ENCODE measurements at regions not wholly inside any gene's neighbourhood (a gene's known extent, or its start where the extent isn't known, plus 50 kb on each side); places are given as distances from the start of the nearest gene placed in this dataset.

- no peak for TF ChIP-seq EZH2phosphoT487 (IDR thresholded peaks at IDR 0.05; ENCODE audit: low read depth)
- no peak for TF ChIP-seq CTCF (IDR thresholded peaks at IDR 0.05; ENCODE audit: low read depth, low read length)
- Histone ChIP-seq H3K36me3 (replicated peaks; ENCODE audit: low read depth, low read length) (peaks cover 20% of the 10 kb centered on the region), H3K4me1 (ENCODE audit: low read length) (peaks cover 14% of the 10 kb centered on the region), H3K27ac (ENCODE audit: low read length) (no peak overlapping the region), H4K20me1 (ENCODE audit: insufficient read depth, low read length) (peaks cover 60% of the 10 kb centered on the region), H3K4me2 (ENCODE audit: low read length) (no peak overlapping the region), H3K27me3 (ENCODE audit: low read depth, low read length) (no peaks in the 10 kb centered on the region), H3K79me2 (ENCODE audit: low read length) (peaks cover 96% of the 10 kb centered on the region), H2AFZ (ENCODE audit: low read depth, low read length) (no peak overlapping the region), H3K4me3 (ENCODE audit: low read length) (no peak overlapping the region), H3K9ac (ENCODE audit: low read length) (no peak overlapping the region), H3K9me3 (ENCODE audit: insufficient read depth, low read length) (no peaks in the 10 kb centered on the region)
These were observed 138.9 kb downstream of the HAUS1 start for GRCh38 chr18:46243095-46243494.

- no peaks in the 10 kb centered on the region for H3K9me3 ChIP-seq (ENCODE audit: insufficient read depth, low read length)
- H3K27me3 ChIP-seq (ENCODE audit: low read depth, low read length): no peaks in the 10 kb centered on the region
- no peak for TF ChIP-seq EZH2phosphoT487 (IDR thresholded peaks at IDR 0.05; ENCODE audit: low read depth)
- no peak for TF ChIP-seq CTCF (IDR thresholded peaks at IDR 0.05; ENCODE audit: low read depth, low read length)
- no peak overlapping the region for H3K27ac ChIP-seq (ENCODE audit: low read length)
- peaks cover 62% of the 10 kb centered on the region for H4K20me1 ChIP-seq (ENCODE audit: insufficient read depth, low read length)
- no peak overlapping the region for H3K9ac ChIP-seq (ENCODE audit: low read length)
- no peak overlapping the region for H3K4me3 ChIP-seq (ENCODE audit: low read length)
- H3K36me3 ChIP-seq (replicated peaks; ENCODE audit: low read depth, low read length): peaks cover 19% of the 10 kb centered on the region
- H3K4me2 ChIP-seq (ENCODE audit: low read length): no peak overlapping the region
- H3K79me2 ChIP-seq (ENCODE audit: low read length): peaks cover 96% of the 10 kb centered on the region
- peaks cover 19% of the 10 kb centered on the region for H3K4me1 ChIP-seq (ENCODE audit: low read length)
- H2AFZ ChIP-seq (ENCODE audit: low read depth, low read length): no peak overlapping the region
These were observed 139.5 kb downstream of the HAUS1 start for GRCh38 chr18:46243673-46244072.

DNA sequence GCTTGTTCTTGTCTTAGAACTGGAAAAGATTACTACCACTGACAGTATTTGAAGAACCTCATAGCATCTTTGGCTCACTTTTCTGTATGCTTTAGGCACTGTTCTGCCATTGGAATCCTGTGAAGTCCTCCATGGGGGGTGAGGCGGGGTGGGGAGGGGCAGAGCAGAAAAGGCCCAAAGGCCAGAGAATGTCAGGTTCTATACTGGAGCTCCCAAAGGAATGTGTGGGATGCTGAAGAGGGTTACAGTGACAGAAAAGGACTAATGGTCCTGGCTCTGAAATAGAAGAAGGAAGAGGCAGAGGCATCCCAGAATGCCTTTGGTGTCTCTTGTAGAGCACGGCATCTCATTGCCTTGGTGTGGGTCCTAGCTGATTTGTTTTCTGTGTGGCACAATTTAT, 141.9 kb downstream of the HAUS1 start:
- peaks cover 17% of the 10 kb centered on the region for H3K36me3 ChIP-seq (replicated peaks; ENCODE audit: low read depth, low read length)

GRCh38 chr18:46247942-46248341, 143.8 kb downstream of the HAUS1 start:
- Histone ChIP-seq H3K36me3 (replicated peaks; ENCODE audit: low read depth, low read length) (peaks cover 23% of the 10 kb centered on the region), H3K27me3 (ENCODE audit: low read depth, low read length) (no peaks in the 10 kb centered on the region), H3K27ac (ENCODE audit: low read length) (no peak overlapping the region), H3K9ac (ENCODE audit: low read length) (no peak overlapping the region), H3K4me3 (ENCODE audit: low read length) (no peak overlapping the region), H3K9me3 (ENCODE audit: insufficient read depth, low read length) (no peaks in the 10 kb centered on the region), H2AFZ (ENCODE audit: low read depth, low read length) (no peak overlapping the region), H3K4me1 (ENCODE audit: low read length) (peaks cover 40% of the 10 kb centered on the region), H3K4me2 (ENCODE audit: low read length) (peak overlapping the region; percentile 77; the same call in 1 of the 2 replicates), H4K20me1 (ENCODE audit: insufficient read depth, low read length) (peaks cover 60% of the 10 kb centered on the region), H3K79me2 (ENCODE audit: low read length) (peaks cover 94% of the 10 kb centered on the region)
- TF ChIP-seq EZH2phosphoT487 (IDR thresholded peaks at IDR 0.05; ENCODE audit: low read depth) (no peak), CTCF (IDR thresholded peaks at IDR 0.05; ENCODE audit: low read depth, low read length) (no peak)

More for the DNA sequence above, 141.9 kb downstream of the HAUS1 start:
- TF ChIP-seq CTCF (IDR thresholded peaks at IDR 0.05; ENCODE audit: low read depth, low read length) (no peak), EZH2phosphoT487 (IDR thresholded peaks at IDR 0.05; ENCODE audit: low read depth) (no peak)
- peaks cover 92% of the 10 kb centered on the region for H3K79me2 ChIP-seq (ENCODE audit: low read length)
- no peak overlapping the region for H3K9ac ChIP-seq (ENCODE audit: low read length)
- H4K20me1 ChIP-seq (ENCODE audit: insufficient read depth, low read length): peaks cover 60% of the 10 kb centered on the region
- no peaks in the 10 kb centered on the region for H3K9me3 ChIP-seq (ENCODE audit: insufficient read depth, low read length)
- peaks cover 42% of the 10 kb centered on the region for H3K4me1 ChIP-seq (ENCODE audit: low read length)
- H3K4me2 ChIP-seq (ENCODE audit: low read length): no peak overlapping the region
- H3K4me3 ChIP-seq (ENCODE audit: low read length): no peak overlapping the region
- H3K27ac ChIP-seq (ENCODE audit: low read length): no peak overlapping the region
- no peaks in the 10 kb centered on the region for H3K27me3 ChIP-seq (ENCODE audit: low read depth, low read length)
- no peak overlapping the region for H2AFZ ChIP-seq (ENCODE audit: low read depth, low read length)

All from OCI-LY3 (cell line).